ENCODE measurements at regions not wholly inside any gene's neighbourhood (a gene's known extent, or its start where the extent isn't known, plus 50 kb on each side); places are given as distances from the start of the nearest gene placed in this dataset.

- Histone ChIP-seq H3K4me2 (ENCODE audit: extremely low read depth, insufficient read depth, low read length) (no peak overlapping the region), H3K27me3 (ENCODE audit: control insufficient read depth, insufficient read depth, low read length) (no peaks in the 10 kb centered on the region), H4K20me1 (ENCODE audit: control insufficient read depth, extremely low read depth, insufficient read depth, low read length) (no peaks in the 10 kb centered on the region), H3K9me3 (ENCODE audit: control insufficient read depth, insufficient read depth, low read depth, low read length) (no peaks in the 10 kb centered on the region), H3K4me3 (replicated peaks in 1 of 4; ENCODE audit: control extremely low read depth in 1 of 4, insufficient read depth in 1 of 4, low read depth in 3 of 4, low read length in 4 of 4) (no peak overlapping the region), H3K4me1 (ENCODE audit: control insufficient read depth, extremely low read depth, insufficient read depth, low read length) (no peaks in the 10 kb centered on the region), H3K9ac (ENCODE audit: insufficient read depth, low read length) (no peak overlapping the region), H3K79me2 (ENCODE audit: control insufficient read depth, insufficient read depth, low read length) (no peaks in the 10 kb centered on the region), H2AFZ (ENCODE audit: low read length) (no peak overlapping the region), H3K27ac (ENCODE audit: insufficient read depth, low read length) (no peak overlapping the region), H3K36me3 (ENCODE audit: control insufficient read depth, insufficient read depth, low read length) (no peaks in the 10 kb centered on the region)
- DNase-seq (ENCODE audit: low read depth in 2 of 2), result no peak
- TF ChIP-seq CTCF (conservative IDR thresholded peaks at IDR 0.05 in 1 of 2, IDR thresholded peaks at IDR 0.05 in 1 of 2; ENCODE audit: low read depth in 1 of 2, low read length in 2 of 2), result no peak
- no peak for TF ChIP-seq EZH2 (IDR thresholded peaks at IDR 0.05; ENCODE audit: low read length, missing control alignments)
Observed at GRCh38 chr6:22651731-22652130, 82.4 kb downstream of the HDGFL1 start.

- H3K9ac ChIP-seq (ENCODE audit: insufficient read depth, low read length), result no peak overlapping the region
- H3K27ac ChIP-seq (ENCODE audit: insufficient read depth, low read length), result no peak overlapping the region
- no peaks in the 10 kb centered on the region for H3K27me3 ChIP-seq (ENCODE audit: control insufficient read depth, insufficient read depth, low read length)
- H3K4me1 ChIP-seq (ENCODE audit: control insufficient read depth, extremely low read depth, insufficient read depth, low read length), result no peaks in the 10 kb centered on the region
- no peak overlapping the region for H2AFZ ChIP-seq (ENCODE audit: low read length)
- DNase-seq (ENCODE audit: low read depth in 2 of 2), result no peak
- H3K9me3 ChIP-seq (ENCODE audit: control insufficient read depth, insufficient read depth, low read depth, low read length), result no peaks in the 10 kb centered on the region
- no peak overlapping the region for H3K4me3 ChIP-seq (replicated peaks in 1 of 4; ENCODE audit: control extremely low read depth in 1 of 4, insufficient read depth in 1 of 4, low read depth in 3 of 4, low read length in 4 of 4)
- no peaks in the 10 kb centered on the region for H4K20me1 ChIP-seq (ENCODE audit: control insufficient read depth, extremely low read depth, insufficient read depth, low read length)
- no peak overlapping the region for H3K4me2 ChIP-seq (ENCODE audit: extremely low read depth, insufficient read depth, low read length)
- no peaks in the 10 kb centered on the region for H3K36me3 ChIP-seq (ENCODE audit: control insufficient read depth, insufficient read depth, low read length)
- no peaks in the 10 kb centered on the region for H3K79me2 ChIP-seq (ENCODE audit: control insufficient read depth, insufficient read depth, low read length)
- TF ChIP-seq EZH2 (IDR thresholded peaks at IDR 0.05; ENCODE audit: low read length, missing control alignments), result no peak
- no peak for TF ChIP-seq CTCF (conservative IDR thresholded peaks at IDR 0.05 in 1 of 2, IDR thresholded peaks at IDR 0.05 in 1 of 2; ENCODE audit: low read depth in 1 of 2, low read length in 2 of 2)
Observed at GRCh38 chr6:22653980-22654610, 84.7 kb downstream of the HDGFL1 start.

- no peak overlapping the region for H2AFZ ChIP-seq (ENCODE audit: low read length)
- no peak overlapping the region for H3K9ac ChIP-seq (ENCODE audit: insufficient read depth, low read length)
- no peak for DNase-seq (ENCODE audit: low read depth in 2 of 2)
- H3K27ac ChIP-seq (ENCODE audit: insufficient read depth, low read length), result no peak overlapping the region
- TF ChIP-seq EZH2 (IDR thresholded peaks at IDR 0.05; ENCODE audit: low read length, missing control alignments) (no peak), CTCF (conservative IDR thresholded peaks at IDR 0.05 in 1 of 2, IDR thresholded peaks at IDR 0.05 in 1 of 2; ENCODE audit: low read depth in 1 of 2, low read length in 2 of 2) (no peak)
- no peaks in the 10 kb centered on the region for H3K9me3 ChIP-seq (ENCODE audit: control insufficient read depth, insufficient read depth, low read depth, low read length)
- no peak overlapping the region for H3K4me3 ChIP-seq (replicated peaks in 1 of 4; ENCODE audit: control extremely low read depth in 1 of 4, insufficient read depth in 1 of 4, low read depth in 3 of 4, low read length in 4 of 4)
- no peaks in the 10 kb centered on the region for H3K79me2 ChIP-seq (ENCODE audit: control insufficient read depth, insufficient read depth, low read length)
- H3K4me2 ChIP-seq (ENCODE audit: extremely low read depth, insufficient read depth, low read length), result no peak overlapping the region
- no peaks in the 10 kb centered on the region for H3K27me3 ChIP-seq (ENCODE audit: control insufficient read depth, insufficient read depth, low read length)
- no peaks in the 10 kb centered on the region for H3K36me3 ChIP-seq (ENCODE audit: control insufficient read depth, insufficient read depth, low read length)
- no peaks in the 10 kb centered on the region for H4K20me1 ChIP-seq (ENCODE audit: control insufficient read depth, extremely low read depth, insufficient read depth, low read length)
- H3K4me1 ChIP-seq (ENCODE audit: control insufficient read depth, extremely low read depth, insufficient read depth, low read length), result no peaks in the 10 kb centered on the region
Observed at GRCh38 chr6:22656706-22657351, 87.5 kb downstream of the HDGFL1 start.
